ENCODE measurements at regions not wholly inside any gene's neighbourhood (a gene's known extent, or its start where the extent isn't known, plus 50 kb on each side); places are given as distances from the start of the nearest gene placed in this dataset.

- Mint-ChIP-seq H3K27ac (no peak overlapping the region), H3K4me3 (no peak overlapping the region), H3K36me3 (ENCODE audit: low read depth) (peaks cover 11% of the 10 kb centered on the region), H3K27me3 (ENCODE audit: insufficient read depth) (no peaks in the 10 kb centered on the region), H3K9me3 (peaks cover 5% of the 10 kb centered on the region; the same call in 1 of the 2 replicates), H3K4me1 (ENCODE audit: low read depth) (peaks cover 71% of the 10 kb centered on the region)
- TF ChIP-seq CTCF (IDR thresholded peaks at IDR 0.05) = no peak
- DNase-seq = no peak
Measured at GRCh38 chr11:33536178-33536577, 164.4 kb downstream of the C11orf91 start.

- Mint-ChIP-seq H3K27me3 (ENCODE audit: insufficient read depth) (no peaks in the 10 kb centered on the region), H3K27ac (peak overlapping the region; percentile 82), H3K4me3 (peak overlapping the region; percentile 16; the same call in 1 of the 2 replicates), H3K36me3 (ENCODE audit: low read depth) (peaks cover 11% of the 10 kb centered on the region), H3K9me3 (peaks cover 5% of the 10 kb centered on the region; the same call in 1 of the 2 replicates), H3K4me1 (ENCODE audit: low read depth) (peaks cover 77% of the 10 kb centered on the region)
- peak; percentile 36 for DNase-seq
- TF ChIP-seq CTCF (IDR thresholded peaks at IDR 0.05) = no peak
Measured at GRCh38 chr11:33534575-33534974, 166.1 kb downstream of the C11orf91 start.

- TF ChIP-seq CTCF (IDR thresholded peaks at IDR 0.05) = no peak
- Mint-ChIP-seq H3K4me1 (ENCODE audit: low read depth) (peaks cover 76% of the 10 kb centered on the region), H3K4me3 (peak overlapping the region; percentile 72), H3K27me3 (ENCODE audit: insufficient read depth) (no peaks in the 10 kb centered on the region; the same call in 1 of the 2 replicates), H3K36me3 (ENCODE audit: low read depth) (peaks cover 11% of the 10 kb centered on the region), H3K9me3 (peaks cover 5% of the 10 kb centered on the region; the same call in 1 of the 2 replicates), H3K27ac (peak overlapping the region; percentile 82)
- DNase-seq = no peak
Measured at GRCh38 chr11:33533386-33534052, 167.1 kb downstream of the C11orf91 start.

- TF ChIP-seq CTCF (IDR thresholded peaks at IDR 0.05) = no peak
Measured at GRCh38 chr11:33532720-33533385, 167.8 kb downstream of the C11orf91 start.

GRCh38 chr11:33532257-33532656, 168.4 kb downstream of the C11orf91 start:
- H3K36me3 Mint-ChIP-seq (ENCODE audit: low read depth) = peaks cover 15% of the 10 kb centered on the region
- peak overlapping the region; percentile 70 for H3K4me3 Mint-ChIP-seq
- no peak for DNase-seq
- peaks cover 80% of the 10 kb centered on the region for H3K4me1 Mint-ChIP-seq (ENCODE audit: low read depth)
- TF ChIP-seq CTCF (IDR thresholded peaks at IDR 0.05) = peak; percentile 50
- H3K27ac Mint-ChIP-seq = peak overlapping the region; percentile 82
- no peaks in the 10 kb centered on the region; the same call in 1 of the 2 replicates for H3K27me3 Mint-ChIP-seq (ENCODE audit: insufficient read depth)
- H3K9me3 Mint-ChIP-seq = peaks cover 11% of the 10 kb centered on the region; the same call in 1 of the 2 replicates

More at GRCh38 chr11:33532720-33533385, 167.8 kb downstream of the C11orf91 start:
- Mint-ChIP-seq H3K4me1 (ENCODE audit: low read depth) (peaks cover 77% of the 10 kb centered on the region), H3K9me3 (peaks cover 11% of the 10 kb centered on the region; the same call in 1 of the 2 replicates), H3K4me3 (peak overlapping the region; percentile 70; the same call in 1 of the 2 replicates), H3K36me3 (ENCODE audit: low read depth) (peaks cover 11% of the 10 kb centered on the region), H3K27ac (peak overlapping the region; percentile 82), H3K27me3 (ENCODE audit: insufficient read depth) (no peaks in the 10 kb centered on the region; the same call in 1 of the 2 replicates)
- no peak for DNase-seq

Data from HFFc6 (cell line).